ENCODE measurements at regions not wholly inside any gene's neighbourhood (a gene's known extent, or its start where the extent isn't known, plus 50 kb on each side); places are given as distances from the start of the nearest gene placed in this dataset.

GRCh38 chr2:109046925-109047508 is 58.0 kb upstream of the EDAR start:
- no peak overlapping the region for H2AFZ ChIP-seq (ENCODE audit: low read length)
- no peaks in the 10 kb centered on the region for H3K36me3 ChIP-seq (replicated peaks; ENCODE audit: insufficient read depth, low read length)
- H3K4me2 ChIP-seq (ENCODE audit: low read depth, low read length): no peak overlapping the region
- no peak overlapping the region for H3K9ac ChIP-seq (ENCODE audit: low read length)
- no peak for DNase-seq
- H3K9me3 ChIP-seq (replicated peaks; ENCODE audit: insufficient read depth, low read length): no peaks in the 10 kb centered on the region
- H3K27ac ChIP-seq (ENCODE audit: low read length): no peak overlapping the region
- no peaks in the 10 kb centered on the region for H3K4me1 ChIP-seq (ENCODE audit: low read length)
- no peak overlapping the region for H3K4me3 ChIP-seq (ENCODE audit: low read length)
- H3K79me2 ChIP-seq (ENCODE audit: low read length): no peaks in the 10 kb centered on the region
- no peaks in the 10 kb centered on the region for H3K27me3 ChIP-seq (replicated peaks; ENCODE audit: insufficient read depth, low read length)
- H3K9me2 ChIP-seq (replicated peaks; ENCODE audit: insufficient read depth, low read length): no peaks in the 10 kb centered on the region
- no peaks in the 10 kb centered on the region for H3F3A ChIP-seq (ENCODE audit: insufficient read depth, low read length)
- no peaks in the 10 kb centered on the region for H4K20me1 ChIP-seq (ENCODE audit: insufficient read depth, low read length)
- no peak for TF ChIP-seq CTCF (IDR thresholded peaks at IDR 0.05; ENCODE audit: low read length)
- TF ChIP-seq EZH2 (optimal IDR thresholded peaks at IDR 0.05; ENCODE audit: low read depth, low read length): no peak
- no peak for TF ChIP-seq EZH2phosphoT487 (IDR thresholded peaks at IDR 0.05; ENCODE audit: low read length)

GRCh38 chr2:109045505-109045904 is 56.5 kb upstream of the EDAR start:
- Histone ChIP-seq H3K4me1 (ENCODE audit: low read length) (no peaks in the 10 kb centered on the region), H3K79me2 (ENCODE audit: low read length) (no peaks in the 10 kb centered on the region), H3K36me3 (replicated peaks; ENCODE audit: insufficient read depth, low read length) (no peaks in the 10 kb centered on the region), H4K20me1 (ENCODE audit: insufficient read depth, low read length) (no peaks in the 10 kb centered on the region), H3K4me2 (ENCODE audit: low read depth, low read length) (no peak overlapping the region), H3K27me3 (replicated peaks; ENCODE audit: insufficient read depth, low read length) (no peaks in the 10 kb centered on the region), H3K9ac (ENCODE audit: low read length) (no peak overlapping the region), H3K27ac (ENCODE audit: low read length) (no peak overlapping the region), H3K9me3 (replicated peaks; ENCODE audit: insufficient read depth, low read length) (no peaks in the 10 kb centered on the region), H3K4me3 (ENCODE audit: low read length) (no peak overlapping the region), H3F3A (ENCODE audit: insufficient read depth, low read length) (no peaks in the 10 kb centered on the region), H3K9me2 (replicated peaks; ENCODE audit: insufficient read depth, low read length) (no peaks in the 10 kb centered on the region), H2AFZ (ENCODE audit: low read length) (no peak overlapping the region)
- no peak for DNase-seq
- TF ChIP-seq EZH2 (optimal IDR thresholded peaks at IDR 0.05; ENCODE audit: low read depth, low read length): no peak
- TF ChIP-seq EZH2phosphoT487 (IDR thresholded peaks at IDR 0.05; ENCODE audit: low read length): no peak
- TF ChIP-seq CTCF (IDR thresholded peaks at IDR 0.05; ENCODE audit: low read length): no peak

GRCh38 chr2:109038992-109039391 is 50.0 kb upstream of the EDAR start:
- H3K36me3 ChIP-seq (replicated peaks; ENCODE audit: insufficient read depth, low read length): no peaks in the 10 kb centered on the region
- H3K27me3 ChIP-seq (replicated peaks; ENCODE audit: insufficient read depth, low read length): no peaks in the 10 kb centered on the region
- H3K9me2 ChIP-seq (replicated peaks; ENCODE audit: insufficient read depth, low read length): no peaks in the 10 kb centered on the region
- no peak overlapping the region for H3K9ac ChIP-seq (ENCODE audit: low read length)
- TF ChIP-seq EZH2phosphoT487 (IDR thresholded peaks at IDR 0.05; ENCODE audit: low read length) (no peak), CTCF (IDR thresholded peaks at IDR 0.05; ENCODE audit: low read length) (no peak), EZH2 (optimal IDR thresholded peaks at IDR 0.05; ENCODE audit: low read depth, low read length) (no peak)
- H3K9me3 ChIP-seq (replicated peaks; ENCODE audit: insufficient read depth, low read length): no peaks in the 10 kb centered on the region
- no peak overlapping the region for H3K4me3 ChIP-seq (ENCODE audit: low read length)
- no peak overlapping the region for H2AFZ ChIP-seq (ENCODE audit: low read length)
- H4K20me1 ChIP-seq (ENCODE audit: insufficient read depth, low read length): no peaks in the 10 kb centered on the region
- no peaks in the 10 kb centered on the region for H3K4me1 ChIP-seq (ENCODE audit: low read length)
- no peak overlapping the region for H3K27ac ChIP-seq (ENCODE audit: low read length)
- H3K4me2 ChIP-seq (ENCODE audit: low read depth, low read length): no peak overlapping the region
- H3F3A ChIP-seq (ENCODE audit: insufficient read depth, low read length): no peaks in the 10 kb centered on the region
- H3K79me2 ChIP-seq (ENCODE audit: low read length): no peaks in the 10 kb centered on the region
- DNase-seq: no peak

Measured in MM.1S (cell line).